Activated naive CD4-positive, alpha-beta T cell treated with anti-CD3 and anti-CD28 coated beads, Interleukin-2, amount 50 U/mL, for 72 hours (primary cell): ENCODE measurements at regions not wholly inside any gene's neighbourhood (a gene's known extent, or its start where the extent isn't known, plus 50 kb on each side); places are given as distances from the start of the nearest gene placed in this dataset.

Experiments used
- ATAC-seq, 2 donors: fragments of 150-1000 bp; cut with Tn5 transposase; 2 replicates each; pipeline ENCODE4 v1.10.0; 2021; ENCODE audit warnings: mild to moderate bottlenecking in 2 of 2, moderate library complexity in 2 of 2
- DNase-seq, 2 donors: peaks; one replicate each; pipeline ENCODE4 v3.0.0; 2021 to 2022; ENCODE audit warnings: low spot score in 2 of 2
- H3K27ac Mint-ChIP-seq, 2 donors: one replicate each; pipeline ENCODE4 v1.8.0; 2022; ENCODE audit warnings: mild to moderate bottlenecking in 2 of 2, mixed read lengths in 2 of 2
- H3K36me3 Mint-ChIP-seq, 2 donors: one replicate each; pipeline ENCODE4 v1.8.0; 2022; ENCODE audit warnings: mixed read lengths in 2 of 2
- H3K9me3 Mint-ChIP-seq, 2 donors: one replicate each; pipeline ENCODE4 v1.8.0; 2022; ENCODE audit warnings: mixed read lengths in 2 of 2

DNA sequence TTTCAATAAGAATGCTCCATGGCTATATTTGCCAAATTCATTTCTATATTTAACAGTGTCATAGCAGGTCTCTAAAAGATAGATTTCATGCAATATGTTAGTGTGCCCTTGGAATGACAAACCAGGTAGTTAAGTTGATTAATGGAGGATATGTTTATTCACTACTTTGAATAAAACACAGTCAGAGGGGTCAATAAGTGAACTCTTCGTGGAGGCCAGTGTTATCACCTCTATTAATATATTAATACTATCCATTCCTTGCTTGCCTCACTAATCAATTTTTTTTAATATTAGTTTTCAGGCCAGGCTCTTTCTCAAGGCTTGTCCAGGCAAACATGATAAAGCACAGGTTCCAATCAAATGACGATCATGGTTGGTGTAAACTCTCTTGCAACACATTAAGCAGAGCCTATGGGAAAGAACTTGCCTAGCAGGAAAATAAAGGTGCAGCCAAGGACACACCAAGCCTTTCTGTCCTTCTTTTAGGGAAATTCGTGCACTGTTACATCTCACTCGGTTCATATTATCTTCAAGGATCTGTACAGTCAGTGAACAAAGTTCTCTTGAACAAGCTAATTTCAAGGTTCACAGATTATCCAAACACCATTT is 144.7 kb downstream of the DCK start:
- ATAC-seq (no peak), DNase-seq (no peak)
- H3K9me3 Mint-ChIP-seq: no peaks in the 10 kb centered on the region
- H3K27ac Mint-ChIP-seq: no peak overlapping the region
- no peaks in the 10 kb centered on the region for H3K36me3 Mint-ChIP-seq

DNA sequence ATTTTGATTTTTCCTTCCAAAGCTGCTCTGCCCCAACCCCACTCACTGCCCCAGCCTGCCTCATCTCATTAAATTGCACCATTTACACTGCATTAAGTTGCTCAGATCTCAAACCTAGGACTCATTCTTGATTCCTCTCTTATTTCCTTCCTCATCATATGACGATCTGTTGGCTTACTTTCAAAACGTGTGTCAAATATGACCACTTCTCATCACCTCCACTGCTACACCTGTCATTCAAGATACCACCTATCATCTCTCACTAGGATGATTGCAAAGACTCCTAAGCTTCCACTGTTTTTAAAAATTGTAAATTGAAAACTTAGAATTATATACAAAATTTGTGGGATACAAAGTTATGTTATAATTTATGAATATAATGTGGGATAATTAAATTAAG is 147.1 kb downstream of the DCK start:
- H3K27ac Mint-ChIP-seq: no peak overlapping the region
- DNase-seq (no peak), ATAC-seq (no peak)
- H3K9me3 Mint-ChIP-seq: peaks cover 0 to under 1% of the 10 kb centered on the region in 2 donors
- H3K36me3 Mint-ChIP-seq: no peaks in the 10 kb centered on the region

GRCh38 chr4:71141125-71141524 is 147.7 kb downstream of the DCK start:
- peaks cover 0 to 5% of the 10 kb centered on the region in 2 donors for H3K9me3 Mint-ChIP-seq
- DNase-seq: no peak
- no peaks in the 10 kb centered on the region for H3K36me3 Mint-ChIP-seq
- ATAC-seq: peak in 1 of 2 donors; percentile 44
- peak overlapping the region in 1 of 2 donors; percentile 27 for H3K27ac Mint-ChIP-seq

- Mint-ChIP-seq H3K27ac (no peak overlapping the region), H3K36me3 (peaks cover 8 to 12% of the 10 kb centered on the region in 2 donors), H3K9me3 (peaks cover 7 to 11% of the 10 kb centered on the region in 2 donors)
- DNase-seq (no peak), ATAC-seq (no peak)
Measured at GRCh38 chr4:71147261-71147660, 153.8 kb downstream of the DCK start.

DNA sequence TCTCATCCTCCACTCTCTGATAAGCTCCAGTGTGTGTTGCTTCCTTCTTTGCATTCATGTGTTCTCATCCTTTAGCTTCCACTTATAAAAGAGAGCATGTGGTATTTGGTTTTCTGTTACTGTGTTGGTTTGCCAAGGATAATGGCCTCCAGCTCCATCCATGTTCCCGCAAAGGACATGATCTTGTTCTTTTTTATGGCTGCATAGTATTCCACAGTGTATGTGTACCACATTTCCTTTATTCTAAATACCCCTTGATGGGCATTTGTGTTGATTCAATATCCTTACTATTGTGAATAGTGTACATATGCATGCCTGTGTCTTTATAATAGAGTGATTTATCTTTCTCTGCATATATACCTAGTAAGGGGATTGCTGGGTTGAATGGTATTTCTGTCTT is 155.1 kb downstream of the DCK start:
- Mint-ChIP-seq H3K36me3 (peaks cover 8 to 12% of the 10 kb centered on the region in 2 donors), H3K9me3 (peaks cover 7 to 11% of the 10 kb centered on the region in 2 donors), H3K27ac (no peak overlapping the region)
- no peak for DNase-seq
- no peak for ATAC-seq

GRCh38 chr4:71151054-71151453 is 157.6 kb downstream of the DCK start:
- H3K27ac Mint-ChIP-seq: no peak overlapping the region
- no peak for DNase-seq
- peaks cover 8 to 12% of the 10 kb centered on the region in 2 donors for H3K36me3 Mint-ChIP-seq
- ATAC-seq: no peak
- H3K9me3 Mint-ChIP-seq: peaks cover 7% of the 10 kb centered on the region in 2 donors

- no peaks in the 10 kb centered on the region for H3K9me3 Mint-ChIP-seq
- no peaks in the 10 kb centered on the region for H3K36me3 Mint-ChIP-seq
- ATAC-seq (no peak), DNase-seq (no peak)
- H3K27ac Mint-ChIP-seq: no peak overlapping the region
Measured at GRCh38 chr4:71156616-71157015, 163.2 kb downstream of the DCK start.

- no peak for ATAC-seq
- Mint-ChIP-seq H3K36me3 (no peaks in the 10 kb centered on the region), H3K9me3 (no peaks in the 10 kb centered on the region), H3K27ac (no peak overlapping the region)
- DNase-seq: no peak
Measured at GRCh38 chr4:71162386-71162785, 168.9 kb downstream of the DCK start.

DNA sequence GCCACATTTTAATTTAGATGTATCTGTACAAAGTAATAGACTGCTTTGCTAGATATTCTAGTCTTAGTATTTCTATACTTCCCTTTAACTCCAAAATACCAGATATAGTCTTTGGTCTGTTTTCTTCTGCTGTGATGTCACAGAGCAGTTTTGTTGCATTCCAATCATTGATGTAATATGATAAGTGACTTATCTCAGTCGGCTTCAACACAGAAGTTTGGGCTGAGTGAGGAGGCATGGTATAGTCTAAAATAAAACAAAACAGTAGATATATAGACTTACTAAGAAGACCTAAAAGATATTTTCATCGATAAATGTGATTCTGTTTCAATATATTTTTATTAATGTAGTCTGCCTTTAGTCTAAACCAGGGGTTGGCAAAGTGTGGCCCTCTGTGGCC is 169.9 kb downstream of the DCK start:
- Mint-ChIP-seq H3K36me3 (no peaks in the 10 kb centered on the region), H3K27ac (no peak overlapping the region), H3K9me3 (no peaks in the 10 kb centered on the region)
- no peak for ATAC-seq
- DNase-seq: no peak

DNA sequence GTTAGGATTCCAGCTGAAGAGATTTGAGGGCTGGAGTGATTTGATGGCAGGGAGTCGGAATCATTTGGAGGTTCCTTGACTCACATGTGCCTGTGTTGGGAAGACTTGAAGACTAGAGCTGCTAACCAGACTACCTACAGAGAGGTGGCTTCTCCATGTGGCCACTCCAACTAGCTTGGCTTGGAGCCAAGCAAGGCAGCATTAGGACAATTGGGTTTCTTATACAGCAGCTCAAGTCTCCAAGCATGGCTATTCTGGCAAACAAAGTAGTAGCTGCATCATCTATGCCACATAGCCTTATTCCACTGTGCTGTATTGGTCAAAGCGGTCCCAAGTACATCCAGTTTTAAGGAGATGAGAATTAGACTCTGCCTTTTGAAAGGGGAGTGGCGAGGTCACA is 171.7 kb upstream of the SLC4A4 start:
- Mint-ChIP-seq H3K9me3 (no peaks in the 10 kb centered on the region), H3K27ac (no peak overlapping the region), H3K36me3 (no peaks in the 10 kb centered on the region)
- DNase-seq (no peak), ATAC-seq (no peak)

DNA sequence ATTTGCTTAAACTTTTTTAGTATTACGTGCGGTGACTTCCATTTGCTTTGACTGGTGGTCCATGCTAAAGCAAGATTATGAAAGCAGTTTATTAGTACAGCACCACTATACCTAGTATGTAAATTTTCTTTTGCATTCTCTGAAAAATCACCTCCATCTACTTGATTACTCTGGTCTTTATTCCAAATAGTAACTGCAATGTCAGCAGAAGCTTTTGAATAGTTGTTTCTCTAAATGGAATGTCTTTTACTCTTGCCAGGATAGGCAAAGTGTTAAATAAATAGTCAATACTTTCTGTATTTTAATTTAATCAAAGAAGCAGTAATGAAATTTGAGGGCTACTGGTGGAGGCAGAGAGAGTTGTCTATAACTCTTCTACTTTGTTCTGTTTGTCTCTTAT is 167.2 kb upstream of the SLC4A4 start:
- no peak for ATAC-seq
- H3K9me3 Mint-ChIP-seq: no peaks in the 10 kb centered on the region

GRCh38 chr4:71181332-71181731 is 157.5 kb upstream of the SLC4A4 start:
- no peak overlapping the region for H3K27ac Mint-ChIP-seq
- no peaks in the 10 kb centered on the region for H3K9me3 Mint-ChIP-seq
- no peaks in the 10 kb centered on the region for H3K36me3 Mint-ChIP-seq
- DNase-seq (no peak), ATAC-seq (no peak)

More for the DNA sequence above, 167.2 kb upstream of the SLC4A4 start:
- Mint-ChIP-seq H3K36me3 (peaks cover 0 to 5% of the 10 kb centered on the region in 2 donors), H3K27ac (no peak overlapping the region)
- no peak for DNase-seq

DNA sequence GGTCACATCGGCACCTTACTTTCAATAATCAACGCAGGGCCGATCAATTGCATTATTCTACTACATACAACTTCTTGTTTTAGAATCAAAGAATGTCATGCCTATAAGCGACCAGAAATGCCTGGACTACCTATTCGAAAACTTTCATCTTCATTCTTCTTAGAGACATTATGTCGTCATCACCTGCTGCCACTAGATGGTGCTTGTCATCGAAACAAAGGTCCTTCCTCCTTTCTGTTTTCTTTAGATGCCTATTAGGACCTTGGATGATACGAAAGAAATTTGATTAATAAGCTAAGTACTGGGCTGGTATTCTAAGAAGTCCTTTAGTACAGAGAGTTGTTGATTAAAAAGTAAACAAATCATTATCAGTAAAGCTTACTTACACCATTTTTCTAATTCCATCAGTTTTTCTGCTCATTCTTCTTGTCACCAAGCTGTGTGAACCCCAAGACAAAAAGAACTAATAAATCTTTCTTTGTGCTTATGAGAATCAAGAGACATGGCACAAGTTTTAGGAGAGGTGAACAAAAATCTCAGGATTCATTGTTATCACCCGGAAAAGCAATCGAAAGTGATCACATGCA is 154.5 kb upstream of the SLC4A4 start:
- ATAC-seq (peak in 1 of 2 donors; percentile 26), DNase-seq (peak in 1 of 2 donors; percentile 14)
- H3K9me3 Mint-ChIP-seq: no peaks in the 10 kb centered on the region
- no peaks in the 10 kb centered on the region for H3K36me3 Mint-ChIP-seq
- no peak overlapping the region for H3K27ac Mint-ChIP-seq

GRCh38 chr4:71185037-71185436 is 153.8 kb upstream of the SLC4A4 start:
- Mint-ChIP-seq H3K27ac (no peak overlapping the region), H3K36me3 (no peaks in the 10 kb centered on the region), H3K9me3 (no peaks in the 10 kb centered on the region)
- ATAC-seq: no peak
- no peak for DNase-seq

DNA sequence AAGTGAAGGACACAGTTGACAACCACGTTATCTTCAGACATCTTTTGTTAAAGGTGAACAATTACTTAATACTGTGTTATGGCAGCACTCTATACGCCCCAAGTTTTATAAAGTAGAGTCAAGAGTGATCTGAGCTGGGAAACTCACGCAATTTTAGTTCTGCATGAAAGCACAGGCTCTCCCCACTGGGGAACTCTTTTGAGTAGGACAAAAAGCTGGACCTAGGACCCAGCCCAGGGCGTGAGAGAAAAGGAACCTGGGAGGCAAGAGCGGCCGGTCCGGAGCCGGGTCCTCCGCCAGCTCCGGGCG is 152.6 kb upstream of the SLC4A4 start:
- ATAC-seq (peak in 1 of 2 donors; percentile 6), DNase-seq (no peak)
- H3K36me3 Mint-ChIP-seq: no peaks in the 10 kb centered on the region
- no peaks in the 10 kb centered on the region for H3K9me3 Mint-ChIP-seq
- H3K27ac Mint-ChIP-seq: no peak overlapping the region

DNA sequence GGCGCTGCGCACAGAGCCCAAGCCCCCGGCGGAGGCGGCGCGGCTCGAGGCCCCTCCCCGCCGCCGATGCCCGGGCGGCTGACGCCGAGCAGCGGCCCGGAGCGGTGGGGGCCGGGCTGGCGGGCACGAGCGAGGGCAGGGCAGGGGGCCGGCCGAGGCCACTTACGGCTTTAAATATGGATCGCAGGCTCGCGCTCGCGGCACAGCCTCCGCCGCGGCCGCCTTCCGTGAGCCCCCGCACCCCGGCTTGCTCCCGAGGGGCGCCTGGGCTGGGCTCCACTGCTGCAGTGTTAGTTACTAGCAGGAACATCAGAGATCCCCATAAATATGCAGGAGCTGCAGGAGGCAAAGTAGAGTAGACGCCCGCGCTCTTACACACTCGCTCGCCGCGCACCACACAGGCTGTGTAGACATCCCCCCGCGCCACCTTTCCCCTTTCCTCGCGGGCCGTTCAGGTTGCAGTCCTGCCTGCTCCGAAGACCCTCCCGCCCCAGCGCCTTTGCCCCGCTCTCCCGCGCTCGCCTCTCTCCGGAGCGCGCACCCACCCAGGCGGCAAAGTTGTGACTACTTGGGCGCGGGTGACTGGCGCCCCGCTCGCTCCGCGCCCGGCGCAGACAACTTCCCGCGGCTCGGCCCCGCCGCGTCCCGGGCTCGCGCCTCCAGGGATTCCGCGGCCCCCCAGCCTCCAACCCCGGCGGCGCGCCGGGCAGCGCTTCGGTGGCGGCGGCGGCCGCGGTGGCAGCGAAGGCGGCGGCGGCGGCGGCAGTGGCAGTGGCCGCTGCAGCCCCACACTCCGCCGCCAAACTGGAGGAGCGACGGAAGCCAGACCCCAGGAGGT is 152.0 kb upstream of the SLC4A4 start:
- ATAC-seq (peak; percentile 59 to 66), DNase-seq (peak in 1 of 2 donors; percentile 13)
- no peaks in the 10 kb centered on the region for H3K36me3 Mint-ChIP-seq
- H3K27ac Mint-ChIP-seq: no peak overlapping the region
- H3K9me3 Mint-ChIP-seq: no peaks in the 10 kb centered on the region

GRCh38 chr4:71187404-71188155 is 151.2 kb upstream of the SLC4A4 start:
- Mint-ChIP-seq H3K9me3 (no peaks in the 10 kb centered on the region), H3K27ac (no peak overlapping the region), H3K36me3 (no peaks in the 10 kb centered on the region)
- ATAC-seq (peak; percentile 36 to 42), DNase-seq (peak in 1 of 2 donors; percentile 16)
